Heart left ventricle (tissue), 16 donors: ENCODE measurements at regions not wholly inside any gene's neighbourhood (a gene's known extent, or its start where the extent isn't known, plus 50 kb on each side); places are given as distances from the start of the nearest gene placed in this dataset.
A peak's percentile ranks its signal among the peaks of the same experiment; 100 is the strongest.

Experiments used
- ATAC-seq, 4 donors: fragments of 200-7000 bp; cut with Tn5 transposase; one replicate each; pipeline ENCODE4 v1.9.1; 2020 to 2022; ENCODE audit warnings: moderate library complexity in 4 of 4, mild to moderate bottlenecking in 3 of 4, moderate number of reproducible peaks in 1 of 4
- DNase-seq, 5 donors: peaks; one replicate each; pipeline ENCODE4 v3.0.0-alpha.2; 2020
- H3K27ac ChIP-seq, 12 donors: fragments of 200-600 bp; sonication (generic) in 4 of 12; one replicate each; pipeline versions ENCODE4 v1.5.0 to v1.8.0; 2016 to 2022; ENCODE audit warnings: mild to moderate bottlenecking in 2 of 12
- H3K27me3 ChIP-seq, 9 donors: fragments of 200-600 bp; sonication (generic) in 2 of 9; one replicate each; pipeline versions ENCODE4 v1.5.1 to v1.8.0; 2016 to 2022; ENCODE audit warnings: mild to moderate bottlenecking in 3 of 9
- H3K36me3 ChIP-seq, 9 donors: fragments of 200-600 bp; sonication (generic) in 2 of 9; one replicate each; pipeline versions ENCODE4 v1.5.0 to v1.8.0; 2018 to 2022; ENCODE audit warnings: mild to moderate bottlenecking in 2 of 9
- H3K4me1 ChIP-seq, 12 donors: fragments of 200-600 bp; sonication (generic) in 4 of 12; one replicate each; pipeline versions ENCODE4 v1.5.0 to v1.8.0; 2016 to 2022; ENCODE audit warnings: mild to moderate bottlenecking in 3 of 12
- H3K4me3 ChIP-seq, 12 donors: fragments of 200-600 bp; sonication (generic) in 4 of 12; one replicate each; pipeline versions ENCODE4 v1.5.0 to v1.8.0; 2017 to 2022; ENCODE audit warnings: mild to moderate bottlenecking in 9 of 12, moderate library complexity in 4 of 12
- H3K9me3 ChIP-seq, 12 donors: fragments of 200-600 bp; sonication (generic) in 4 of 12; one replicate each; pipeline versions ENCODE4 v1.5.0 to v1.8.0; 2016 to 2022; ENCODE audit warnings: mild to moderate bottlenecking in 1 of 12
- POLR2A ChIP-seq, 2 donors: fragments of 450-650 bp; IDR thresholded peaks; one replicate each; pipeline ENCODE4 v1.6.1; 2017; ENCODE audit warnings: antibody characterized with exemption in 2 of 2, mild to moderate bottlenecking in 2 of 2, moderate library complexity in 2 of 2
- WGBS, 4 donors: extraction: QIAGEN DNeasy Blood & Tissue Kit in 2 of 4; methylation state at CpG; one replicate each; pipeline versions ENCODE4 v1.1.5 to v1.1.7; 2013 to 2018; 5-methylcytosine and 5-hydroxymethylcytosine counted together
- intact Hi-C, 10 donors: fragments of 100-400 bp; cut with DNase I; formaldehyde crosslinking; loops; one replicate each; pipeline versions ENCODE4 v1.11.1 to v1.14.2; 2022
- TF ChIP-seq, protein P1 (sequence below), 12 donors: fragments of 200-600 bp; sonication (generic) in 4 of 12; IDR thresholded peaks; one replicate each; pipeline versions ENCODE4 v1.5.0 to v1.8.0; 2018 to 2022; ENCODE audit warnings: antibody characterized with exemption in 12 of 12, mild to moderate bottlenecking in 5 of 12
- donor health status: ischemic (EF 13 %, LVEDD 7.1; RV severe dilation, severe dysfunction).
- donor health status: healthy with polysubstance abuse.
- donor health status: DM: no; HTN: yes; CAD: no.
- donor health status: DM: no; HTN: no; CAD: no.
- donor health status: ischemic (EF 25% LVEDD 6.9; RV normal size, moderate dysfunction).
- donor health status: ischemic (EF 25% LVEDD 5.7; RV mildly dilated, moderate dysfunction).
- donor health status: healthy.
- donor health status: DM: yes; HTN: yes; CAD: no.
- donor health status: ischemic (EF 35%, LVEDD 5.7; RV mildly dilated, moderate dysfunction).
- donor health status: nonischemic (EF 11% LVEDD 7.7; RV severe dilation, severe dysfunction).
- donor health status: DM: yes; HTN: yes; CAD: no.
- donor health status: PGD.
- donor health status: ischemic (EF 29% LVEDD 5.4; RV normal size, mild dysfunction).
- donor health status: nonischemic (EF 23%, LVEDD 6.1; RV moderate dilation, normal function).

DNA sequence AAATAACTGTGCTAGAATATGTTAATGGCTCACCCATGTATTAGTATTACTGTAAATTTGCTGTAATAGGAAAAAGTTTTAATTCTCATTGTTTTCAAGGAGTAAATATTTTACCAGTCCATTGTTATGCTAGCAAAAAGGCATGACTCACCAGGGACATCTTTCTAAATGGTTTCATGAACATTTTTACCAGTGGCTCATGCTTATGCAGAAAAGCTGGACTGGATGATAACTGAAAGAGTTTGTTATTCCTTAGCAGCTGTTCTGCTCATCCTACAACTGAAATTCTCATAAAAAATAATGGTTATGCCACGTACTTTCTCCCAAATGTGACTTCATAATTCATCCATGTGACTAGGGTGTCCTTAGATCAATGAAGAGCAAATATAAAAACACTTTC lies 111.9 kb upstream of the PCDH18 start:
- Histone ChIP-seq H3K4me3 (no peak overlapping the region), H3K4me1 (no peaks in the 10 kb centered on the region), H3K27ac (no peak overlapping the region), H3K9me3 (no peaks in the 10 kb centered on the region), H3K36me3 (no peaks in the 10 kb centered on the region), H3K27me3 (no peaks in the 10 kb centered on the region)
- ATAC-seq: no peak
- TF ChIP-seq POLR2A (IDR thresholded peaks at IDR 0.05): no peak
- TF ChIP-seq, protein P1, sequence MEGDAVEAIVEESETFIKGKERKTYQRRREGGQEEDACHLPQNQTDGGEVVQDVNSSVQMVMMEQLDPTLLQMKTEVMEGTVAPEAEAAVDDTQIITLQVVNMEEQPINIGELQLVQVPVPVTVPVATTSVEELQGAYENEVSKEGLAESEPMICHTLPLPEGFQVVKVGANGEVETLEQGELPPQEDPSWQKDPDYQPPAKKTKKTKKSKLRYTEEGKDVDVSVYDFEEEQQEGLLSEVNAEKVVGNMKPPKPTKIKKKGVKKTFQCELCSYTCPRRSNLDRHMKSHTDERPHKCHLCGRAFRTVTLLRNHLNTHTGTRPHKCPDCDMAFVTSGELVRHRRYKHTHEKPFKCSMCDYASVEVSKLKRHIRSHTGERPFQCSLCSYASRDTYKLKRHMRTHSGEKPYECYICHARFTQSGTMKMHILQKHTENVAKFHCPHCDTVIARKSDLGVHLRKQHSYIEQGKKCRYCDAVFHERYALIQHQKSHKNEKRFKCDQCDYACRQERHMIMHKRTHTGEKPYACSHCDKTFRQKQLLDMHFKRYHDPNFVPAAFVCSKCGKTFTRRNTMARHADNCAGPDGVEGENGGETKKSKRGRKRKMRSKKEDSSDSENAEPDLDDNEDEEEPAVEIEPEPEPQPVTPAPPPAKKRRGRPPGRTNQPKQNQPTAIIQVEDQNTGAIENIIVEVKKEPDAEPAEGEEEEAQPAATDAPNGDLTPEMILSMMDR (IDR thresholded peaks at IDR 0.05): no peak
- WGBS, 4 donors: 42 to 75% (median 64%) methylated on average over 1 of the region's 1 CpG
- intact Hi-C loops: no loop called here
- DNase-seq: no peak

DNA sequence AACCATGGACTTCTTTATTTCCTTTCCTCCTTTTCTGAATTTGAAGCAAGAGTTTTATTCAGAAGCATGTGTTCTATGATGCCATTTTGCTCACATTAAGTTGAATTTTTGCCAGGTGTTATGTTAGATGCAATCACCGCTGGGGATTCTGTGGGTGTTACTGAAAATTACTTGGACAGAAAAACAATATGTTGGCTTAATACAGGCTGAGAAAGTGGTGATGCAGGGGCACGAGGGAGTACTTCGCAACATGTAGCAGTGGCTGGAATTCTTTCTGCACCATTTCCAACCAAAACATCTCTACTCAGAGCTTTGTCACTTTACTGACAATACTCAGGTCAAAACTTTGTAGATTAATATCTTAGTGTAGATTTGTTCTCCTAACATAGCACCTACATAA lies 109.2 kb upstream of the PCDH18 start:
- intact Hi-C loops: no loop called here
- peak in 1 of 5 donors; percentile 33 for DNase-seq
- no peak overlapping the region for H3K4me3 ChIP-seq
- H3K36me3 ChIP-seq: no peaks in the 10 kb centered on the region
- no peak for TF ChIP-seq POLR2A (IDR thresholded peaks at IDR 0.05)
- TF ChIP-seq, protein P1 (IDR thresholded peaks at IDR 0.05): no peak
- H3K4me1 ChIP-seq: no peaks in the 10 kb centered on the region
- H3K9me3 ChIP-seq: no peaks in the 10 kb centered on the region
- peak in 2 of 4 donors; percentile 54 to 79 for ATAC-seq
- WGBS, 4 donors: 57 to 61% (median 59%) methylated on average over 3 of the region's 3 CpGs
- no peak overlapping the region for H3K27ac ChIP-seq
- no peaks in the 10 kb centered on the region for H3K27me3 ChIP-seq

DNA sequence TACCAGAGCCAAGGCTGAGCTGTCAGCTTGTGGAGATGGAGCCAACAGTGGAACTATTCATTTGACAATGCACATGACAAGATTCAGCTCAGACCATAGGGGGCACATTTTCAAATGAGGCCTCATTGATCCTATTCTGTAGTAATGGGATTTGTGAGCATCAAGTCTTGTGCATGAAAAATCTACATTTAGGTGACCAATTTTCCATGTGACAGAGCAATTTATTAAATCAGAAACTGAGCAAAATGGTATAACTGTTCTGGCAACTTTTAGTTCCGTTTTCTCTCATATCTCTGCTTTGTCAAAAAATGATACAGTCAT lies 108.5 kb upstream of the PCDH18 start:
- WGBS, 4 donors: 80 to 89% (median 84%) methylated on average over 1 of the region's 1 CpG
- Histone ChIP-seq H3K27me3 (no peaks in the 10 kb centered on the region), H3K27ac (no peak overlapping the region), H3K9me3 (no peaks in the 10 kb centered on the region), H3K4me3 (no peak overlapping the region), H3K36me3 (no peaks in the 10 kb centered on the region), H3K4me1 (no peaks in the 10 kb centered on the region)
- no peak for DNase-seq
- no peak for TF ChIP-seq POLR2A (IDR thresholded peaks at IDR 0.05)
- TF ChIP-seq, protein P1 (IDR thresholded peaks at IDR 0.05): no peak
- ATAC-seq: no peak
- intact Hi-C loops: no loop called here

DNA sequence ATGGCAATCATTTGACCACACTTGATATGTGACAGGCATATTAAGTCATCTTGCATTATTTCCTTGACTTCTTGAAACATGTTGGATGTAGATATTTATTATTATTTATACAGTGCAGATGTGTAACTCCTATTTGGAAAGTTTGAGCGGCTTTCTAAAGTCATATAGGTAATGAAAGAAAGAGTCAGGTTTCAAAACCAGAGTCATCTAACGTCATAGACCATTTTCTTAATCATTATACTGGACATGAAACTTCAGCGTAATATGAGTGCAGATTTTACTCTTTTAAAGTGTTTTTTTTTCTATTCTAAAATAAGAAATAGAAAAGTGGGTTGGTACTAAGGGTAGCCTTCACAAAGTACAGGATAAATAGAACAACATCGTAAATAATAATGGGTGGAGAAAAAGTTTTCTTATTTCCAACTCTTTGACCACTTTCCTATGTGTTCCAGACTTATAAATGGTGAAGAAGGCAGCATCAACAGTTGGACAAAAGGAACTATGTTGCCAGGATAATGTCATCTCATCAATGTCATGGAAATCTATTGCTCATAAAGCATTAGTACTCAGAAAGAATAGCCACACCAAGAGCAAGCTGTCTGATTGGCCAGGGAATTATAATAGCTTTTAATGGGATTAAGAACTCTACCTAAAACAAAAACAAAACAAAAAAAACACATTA lies 108.0 kb upstream of the PCDH18 start:
- Histone ChIP-seq H3K4me3 (no peak overlapping the region), H3K36me3 (no peaks in the 10 kb centered on the region), H3K27me3 (no peaks in the 10 kb centered on the region), H3K9me3 (no peaks in the 10 kb centered on the region), H3K27ac (no peak overlapping the region), H3K4me1 (no peaks in the 10 kb centered on the region)
- TF ChIP-seq POLR2A (IDR thresholded peaks at IDR 0.05): no peak
- TF ChIP-seq, protein P1 (IDR thresholded peaks at IDR 0.05): no peak
- ATAC-seq (no peak), DNase-seq (no peak)
- intact Hi-C loops: no loop called here
- WGBS, 4 donors: 92 to 94% (median 93%) methylated on average over 4 of the region's 4 CpGs
